GM19467 (cell line): ENCODE measurements at regions not wholly inside any gene's neighbourhood (a gene's known extent, or its start where the extent isn't known, plus 50 kb on each side); places are given as distances from the start of the nearest gene placed in this dataset.
"Not testable (repeated sequence)": the region's sequence is repeated elsewhere in the genome, so short reads cannot be mapped to it uniquely, and the experiment has no call there.

Source experiments
- ATAC-seq: cut with Tn5 transposase; IDR thresholded peaks from one replicate; pipeline ENCODE4 v1.9.1; 2021; ENCODE audit warnings: mild to moderate bottlenecking, moderate library complexity; ENCODE audit not compliant: unreplicated experiment

GRCh38 chrX:148080593-148080992 is 99.5 kb downstream of the FMR1NB start:
- ATAC-seq, result no peak

GRCh38 chrX:148084611-148085010 is 103.5 kb downstream of the FMR1NB start:
- no peak for ATAC-seq

GRCh38 chrX:148120151-148120550 is 139.0 kb downstream of the FMR1NB start:
- ATAC-seq, result no peak

DNA sequence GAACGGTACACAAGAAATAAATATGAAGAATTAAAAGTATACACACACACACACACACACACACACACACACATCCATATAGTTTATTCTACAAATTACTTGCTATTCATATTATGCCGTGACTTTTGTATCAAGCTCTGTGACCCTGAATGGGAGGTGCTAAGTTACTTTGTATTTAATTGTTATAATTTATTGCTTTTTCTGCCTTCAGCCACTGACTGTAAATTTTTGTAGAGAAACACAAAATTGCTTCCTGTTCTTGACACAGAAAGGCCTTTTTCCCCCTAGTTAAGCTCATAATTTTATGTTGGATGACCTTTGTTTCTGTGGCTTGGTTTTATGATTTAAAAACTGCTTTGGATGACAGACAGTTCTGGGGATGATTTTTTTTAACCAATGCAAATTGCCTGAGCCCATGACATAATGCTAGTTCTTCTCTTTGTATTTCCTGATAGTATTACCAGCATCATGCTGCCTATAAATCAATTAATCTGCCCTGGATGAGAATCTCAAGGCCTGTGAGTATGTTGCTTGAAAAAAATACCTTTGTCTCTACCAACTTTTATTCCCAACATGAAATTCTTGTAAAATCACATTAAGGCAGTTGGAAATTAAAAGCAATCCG is 140.0 kb downstream of the FMR1NB start:
- ATAC-seq, result no peak

DNA sequence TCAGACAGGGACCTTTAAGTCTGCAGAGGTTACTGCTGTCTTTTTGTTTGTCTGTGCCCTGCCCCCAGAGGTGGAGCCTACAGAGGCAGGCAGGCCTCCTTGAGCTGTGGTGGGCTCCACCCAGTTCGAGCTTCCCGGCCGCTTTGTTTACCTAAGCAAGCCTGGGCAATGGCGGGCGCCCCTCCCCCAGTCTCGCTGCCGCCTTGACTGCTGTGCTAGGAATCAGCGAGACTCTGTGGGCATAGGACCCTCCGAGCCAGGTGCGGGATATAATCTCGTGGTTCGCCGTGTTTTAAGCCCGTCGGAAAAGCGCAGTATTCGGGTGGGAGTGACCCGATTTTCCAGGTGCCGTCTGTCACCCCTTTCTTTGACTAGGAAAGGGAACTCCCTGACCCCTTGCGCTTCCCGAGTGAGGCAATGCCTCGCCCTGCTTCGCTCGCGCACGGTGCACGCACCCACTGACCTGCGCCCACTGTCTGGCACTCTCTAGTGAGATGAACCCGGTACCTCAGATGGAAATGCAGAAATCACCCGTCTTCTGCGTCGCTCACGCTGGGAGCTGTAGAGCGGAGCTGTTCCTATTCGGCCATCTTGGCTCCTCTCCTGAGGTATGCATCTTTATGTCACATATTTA is 147.9 kb downstream of the FMR1NB start:
- not testable (repeated sequence) for ATAC-seq

DNA sequence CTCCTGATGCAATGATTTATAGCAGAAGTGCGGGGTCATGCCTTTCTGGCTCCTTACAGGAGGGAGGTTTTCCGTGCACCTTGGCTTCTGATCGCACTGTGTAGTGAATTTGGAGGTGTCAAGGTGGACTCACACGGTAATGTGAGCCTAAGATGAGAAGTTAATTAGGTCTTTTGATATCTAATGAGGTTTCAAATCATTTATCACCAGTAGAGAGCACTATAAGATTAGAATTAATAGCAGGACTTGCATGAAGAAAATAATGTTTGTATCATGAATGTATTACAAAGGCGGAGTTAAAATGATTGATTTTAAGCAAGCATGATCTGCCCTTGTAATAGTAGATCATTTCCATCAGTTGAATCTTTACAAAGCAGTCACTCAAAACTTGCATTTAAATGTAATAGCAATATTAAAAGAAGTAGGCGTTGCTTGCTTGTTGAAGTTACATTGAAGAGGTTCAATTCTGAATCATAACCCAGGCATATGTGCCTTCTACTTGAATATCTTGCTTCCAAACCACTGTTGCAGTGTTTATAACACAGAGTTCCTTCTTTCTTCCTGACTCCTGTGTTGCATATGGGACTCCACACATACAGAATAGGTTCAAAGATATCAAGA is 152.1 kb downstream of the FMR1NB start:
- ATAC-seq, result no peak

DNA sequence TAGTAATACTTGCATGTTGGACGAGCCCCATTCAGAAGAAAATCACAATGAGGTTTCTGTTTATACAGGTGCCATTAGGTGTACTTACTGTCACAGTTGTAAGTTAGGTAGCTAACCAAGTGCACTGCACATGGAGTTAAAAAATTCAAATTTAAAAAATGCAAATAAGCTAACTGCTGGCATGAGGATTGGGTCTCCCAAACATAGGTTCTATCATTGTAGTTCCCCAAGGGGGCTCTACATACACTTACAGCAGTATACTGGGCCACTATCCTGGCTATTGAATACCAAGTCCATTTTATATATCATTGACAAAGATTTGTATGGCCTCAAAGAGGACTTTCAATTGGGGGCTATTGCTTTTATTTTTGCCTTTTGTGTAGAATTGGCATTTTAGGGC is 153.4 kb downstream of the FMR1NB start:
- no peak for ATAC-seq

DNA sequence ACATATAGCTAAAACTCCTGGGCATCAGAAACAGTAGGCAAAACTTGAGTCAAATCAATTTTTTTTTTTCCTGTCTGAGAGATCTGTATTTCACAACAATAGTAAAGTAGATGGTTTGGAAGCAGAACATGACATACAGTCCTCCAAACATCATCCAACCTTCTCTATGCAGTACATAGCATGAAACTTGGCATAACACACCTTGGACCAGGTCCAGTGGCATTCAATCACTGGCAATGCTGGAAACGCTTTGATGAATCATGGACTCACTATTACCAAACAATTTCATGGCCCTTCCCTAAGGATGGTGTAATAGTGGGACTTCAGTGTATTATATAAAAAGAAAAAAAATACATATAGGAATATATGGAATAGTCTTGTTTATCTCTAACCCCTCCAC is 154.6 kb downstream of the FMR1NB start:
- ATAC-seq, result no peak

- ATAC-seq, result no peak
These were observed 165.0 kb downstream of the FMR1NB start for GRCh38 chrX:148146121-148146520.

- no peak for ATAC-seq
These were observed 175.8 kb downstream of the FMR1NB start for GRCh38 chrX:148156986-148157385.

DNA sequence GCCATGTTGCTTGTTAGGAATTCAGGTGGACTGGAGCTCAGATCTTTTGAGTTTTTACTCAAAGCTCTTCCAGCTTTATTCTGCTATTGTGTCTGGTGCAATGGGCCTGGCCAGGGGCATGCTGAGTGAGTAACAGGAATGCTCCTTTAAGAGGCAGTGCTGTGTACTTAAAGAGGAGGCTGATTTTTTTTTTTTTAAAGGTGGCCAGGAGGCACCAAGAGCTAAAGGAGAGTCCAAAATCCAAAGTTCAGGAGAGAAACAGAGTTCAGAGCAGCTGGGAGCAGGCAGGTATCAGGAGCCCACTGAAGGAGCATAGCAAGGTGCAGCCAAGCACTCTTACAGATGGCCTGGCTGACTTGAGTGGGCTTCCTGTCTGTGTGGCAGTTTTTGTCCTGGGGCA is 178.7 kb downstream of the FMR1NB start:
- no peak for ATAC-seq

DNA sequence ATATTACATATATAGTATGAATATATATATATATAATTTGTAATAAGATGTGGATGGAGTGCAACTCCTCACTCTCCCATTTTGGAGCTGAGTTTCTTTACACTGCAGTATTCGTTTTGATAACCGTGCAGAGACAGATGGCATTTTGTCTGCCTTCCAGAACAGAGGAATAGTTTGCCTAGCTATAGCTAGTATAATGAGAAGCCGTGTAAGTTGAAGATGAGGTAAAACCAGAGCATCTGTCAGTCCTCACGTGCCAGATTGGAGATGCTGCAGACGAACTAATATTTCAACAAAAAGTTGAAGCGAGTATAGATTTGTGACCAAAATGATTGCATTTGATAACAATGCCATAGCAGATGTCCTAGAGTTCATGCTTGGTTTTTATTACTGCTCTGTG is 180.6 kb downstream of the FMR1NB start:
- ATAC-seq, result no peak

DNA sequence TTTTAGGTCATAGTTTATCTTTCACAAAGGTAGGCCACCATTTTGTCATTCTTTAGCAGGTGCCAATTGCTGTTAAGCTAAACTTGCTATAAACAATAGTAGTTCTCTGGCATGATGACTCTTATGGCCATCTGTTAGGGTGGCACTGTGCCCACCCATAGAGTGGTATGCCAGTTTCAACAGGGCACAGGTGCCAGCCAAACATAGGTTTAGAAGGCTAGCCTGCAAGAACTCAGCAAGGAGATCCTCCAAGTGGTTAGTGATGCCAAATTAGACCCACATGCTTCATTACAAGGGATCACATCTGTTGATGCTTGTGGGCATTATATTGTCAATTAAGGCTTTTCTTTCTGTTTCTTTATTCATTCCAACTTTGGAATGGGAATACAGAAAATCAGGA is 204.5 kb downstream of the FMR1NB start:
- no peak for ATAC-seq

DNA sequence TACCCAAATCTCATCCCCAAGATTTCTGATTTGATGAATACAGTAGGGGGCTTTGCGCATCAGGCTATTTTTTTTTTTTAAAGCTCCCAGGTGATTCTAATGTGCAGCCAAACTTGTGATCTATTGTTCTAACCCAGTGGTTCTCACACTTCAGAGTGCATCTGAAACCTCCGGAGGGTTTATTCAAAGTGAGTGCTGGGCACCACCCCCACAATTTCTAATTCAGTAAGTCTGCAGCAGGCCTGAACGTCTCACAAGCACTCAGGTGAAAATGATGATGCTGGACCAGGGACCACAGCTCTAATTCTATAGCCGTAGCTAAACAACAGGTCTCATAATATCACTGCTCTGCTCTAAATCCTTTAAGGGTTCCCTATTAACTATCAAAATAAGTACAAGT is 211.4 kb downstream of the FMR1NB start:
- ATAC-seq, result no peak

DNA sequence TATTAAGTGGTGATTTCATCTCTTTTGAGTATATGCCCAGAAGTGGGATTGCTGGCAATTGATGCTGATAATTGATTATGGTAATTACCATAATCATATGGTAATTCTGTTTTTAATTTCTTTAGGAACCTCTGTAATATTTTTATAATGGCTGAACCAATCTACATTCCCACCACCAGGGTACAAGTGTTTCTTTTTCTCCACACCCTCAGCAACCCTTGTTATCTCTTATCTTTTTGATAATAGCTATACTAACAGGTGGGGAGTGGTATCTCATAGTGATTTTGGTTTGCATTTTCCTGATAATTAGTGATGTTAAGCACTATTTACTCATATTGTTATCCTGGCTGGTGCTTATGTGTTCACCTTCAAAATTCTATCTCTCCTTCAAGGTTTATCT is 212.6 kb downstream of the FMR1NB start:
- no peak for ATAC-seq

DNA sequence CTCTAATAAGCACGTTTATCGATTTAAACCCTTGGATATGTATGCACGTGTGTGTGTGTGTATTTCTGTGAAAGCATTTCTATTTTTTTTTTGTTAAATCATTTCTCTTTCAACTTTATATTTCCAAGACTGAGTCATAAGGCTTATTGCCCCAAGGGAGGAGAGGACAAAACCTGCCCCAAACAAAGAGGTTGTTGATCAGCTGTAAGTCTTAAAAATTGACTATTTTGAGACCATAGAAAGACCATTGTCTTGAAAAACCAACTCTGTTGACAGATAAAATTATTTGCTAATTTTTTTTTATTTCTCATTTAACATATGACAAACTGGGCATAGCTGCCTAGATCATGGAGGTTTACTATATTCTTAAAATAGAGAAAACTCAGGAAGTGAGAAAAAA is 222.4 kb downstream of the FMR1NB start:
- ATAC-seq, result no peak

DNA sequence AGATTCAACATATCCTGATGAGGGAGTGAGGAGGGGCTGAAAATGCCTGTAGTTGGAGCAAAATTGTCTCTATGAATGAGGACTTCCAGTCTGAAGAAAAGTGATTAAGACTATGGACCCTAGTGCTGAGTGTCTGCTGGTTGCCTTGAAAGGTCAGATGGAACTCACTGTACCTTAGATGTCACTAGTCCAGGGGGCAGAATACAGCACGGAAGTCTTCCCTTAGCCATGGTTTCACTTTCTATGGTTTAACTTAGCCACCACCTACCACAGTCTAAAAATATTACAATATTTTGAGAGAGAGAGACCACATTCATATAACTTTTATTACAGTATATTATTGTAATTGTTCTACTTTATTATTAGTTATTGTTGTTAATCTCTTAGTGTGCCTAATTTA is 223.1 kb downstream of the FMR1NB start:
- no peak for ATAC-seq

GRCh38 chrX:148214786-148215185 is 233.6 kb downstream of the FMR1NB start:
- ATAC-seq, result no peak

- ATAC-seq, result no peak
These were observed 234.6 kb downstream of the FMR1NB start for GRCh38 chrX:148215726-148216125.

DNA sequence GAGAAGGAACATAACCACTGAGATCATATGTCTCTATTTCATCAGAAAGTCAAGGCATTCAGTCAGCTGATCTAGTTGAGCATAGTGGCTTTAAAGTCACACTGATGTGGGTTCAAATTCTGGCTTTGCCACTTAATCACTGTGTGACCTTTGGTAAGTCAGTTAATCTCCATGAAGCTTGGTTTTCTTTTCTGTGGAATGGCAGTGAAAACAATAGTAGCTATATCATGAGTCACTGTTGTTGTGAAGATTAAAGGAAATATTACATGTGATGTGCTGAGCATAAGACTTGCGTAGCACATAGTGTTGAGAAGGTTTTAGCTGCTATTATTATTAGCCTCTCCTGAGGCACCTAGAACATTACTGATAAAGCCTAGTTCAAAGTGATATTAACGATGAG is 242.2 kb downstream of the FMR1NB start:
- no peak for ATAC-seq

DNA sequence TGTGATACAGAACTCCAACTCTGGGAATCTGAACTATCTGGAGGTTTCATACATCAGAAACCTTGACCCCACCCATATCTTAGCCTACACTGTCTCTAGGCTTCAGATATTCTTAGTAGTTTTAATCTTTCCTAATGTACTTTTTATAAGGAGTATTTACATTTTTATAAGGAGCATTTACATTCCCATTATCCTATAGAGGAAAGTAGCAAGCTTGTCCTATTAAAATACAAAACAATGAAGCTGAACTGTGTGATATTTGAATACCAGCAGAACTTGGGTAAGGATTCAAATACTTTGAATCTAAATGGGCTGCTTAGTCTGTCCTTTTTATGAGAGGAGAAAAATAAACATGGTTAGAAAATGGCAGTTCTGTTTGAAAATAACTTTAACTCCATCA is 247.4 kb downstream of the FMR1NB start:
- ATAC-seq, result no peak

- no peak for ATAC-seq
These were observed 248.7 kb downstream of the FMR1NB start for GRCh38 chrX:148229801-148230303.
